Osteocyte (in vitro differentiated cells): ENCODE measurements at regions not wholly inside any gene's neighbourhood (a gene's known extent, or its start where the extent isn't known, plus 50 kb on each side); places are given as distances from the start of the nearest gene placed in this dataset.

Source experiments
- DNase-seq: peaks from one replicate; pipeline ENCODE4 v3.0.0; 2021; ENCODE audit warnings: mixed read lengths; ENCODE audit not compliant: unreplicated experiment; ENCODE audit errors: extremely low spot score
- H3K27ac Mint-ChIP-seq: one replicate; pipeline ENCODE4 v1.8.0; 2021; ENCODE audit warnings: mild to moderate bottlenecking, mixed read lengths; ENCODE audit not compliant: unreplicated experiment
- H3K27me3 Mint-ChIP-seq: one replicate; pipeline ENCODE4 v1.8.0; 2021; ENCODE audit warnings: mixed read lengths; ENCODE audit not compliant: unreplicated experiment
- H3K36me3 Mint-ChIP-seq: one replicate; pipeline ENCODE4 v1.8.0; 2021; ENCODE audit warnings: mixed read lengths; ENCODE audit not compliant: unreplicated experiment
- H3K4me1 Mint-ChIP-seq: one replicate; pipeline ENCODE4 v1.8.0; 2021; ENCODE audit warnings: mixed read lengths; ENCODE audit not compliant: unreplicated experiment
- H3K4me3 Mint-ChIP-seq: one replicate; pipeline ENCODE4 v1.8.0; 2021; ENCODE audit warnings: mild to moderate bottlenecking, moderate library complexity, mixed read lengths; ENCODE audit not compliant: unreplicated experiment
- H3K9me3 Mint-ChIP-seq: one replicate; pipeline ENCODE4 v1.8.0; 2021; ENCODE audit warnings: mixed read lengths; ENCODE audit not compliant: unreplicated experiment
- CTCF ChIP-seq: fragments of 200-600 bp; sonication (generic); IDR thresholded peaks from 2 replicates; pipeline ENCODE4 v1.5.0; 2021; ENCODE audit warnings: antibody characterized with exemption, mild to moderate bottlenecking, moderate library complexity

GRCh38 chr20:12276011-12276673, 358.4 kb downstream of the BTBD3 start:
- Mint-ChIP-seq H3K4me1 (no peaks in the 10 kb centered on the region), H3K4me3 (no peak overlapping the region), H3K36me3 (no peaks in the 10 kb centered on the region), H3K27me3 (no peaks in the 10 kb centered on the region), H3K9me3 (no peaks in the 10 kb centered on the region), H3K27ac (no peak overlapping the region)
- TF ChIP-seq CTCF = no peak
- no peak for DNase-seq

DNA sequence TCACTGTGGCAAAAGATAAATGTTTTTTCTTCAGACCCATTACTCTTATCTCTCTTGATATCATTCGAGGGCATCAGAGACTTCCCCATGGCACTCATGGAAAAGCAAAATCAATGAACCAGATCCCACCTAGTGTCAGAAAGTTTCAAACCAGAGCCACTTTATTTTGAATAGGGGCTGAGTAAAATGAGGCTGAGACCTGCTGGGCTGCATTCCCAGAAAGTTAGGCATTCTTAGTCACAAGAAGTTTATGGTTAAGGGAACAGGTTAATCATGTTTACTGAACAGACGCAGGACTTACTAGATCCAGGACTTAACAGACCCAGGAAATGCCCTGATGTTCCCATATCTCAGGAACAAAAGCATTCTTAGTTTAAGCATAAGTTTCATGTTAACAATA, 369.9 kb downstream of the BTBD3 start:
- H3K27ac Mint-ChIP-seq = no peak overlapping the region
- no peak overlapping the region for H3K4me3 Mint-ChIP-seq
- no peaks in the 10 kb centered on the region for H3K27me3 Mint-ChIP-seq
- DNase-seq = no peak
- no peaks in the 10 kb centered on the region for H3K36me3 Mint-ChIP-seq
- peaks cover 4% of the 10 kb centered on the region for H3K9me3 Mint-ChIP-seq
- no peak for TF ChIP-seq CTCF
- H3K4me1 Mint-ChIP-seq = no peaks in the 10 kb centered on the region

DNA sequence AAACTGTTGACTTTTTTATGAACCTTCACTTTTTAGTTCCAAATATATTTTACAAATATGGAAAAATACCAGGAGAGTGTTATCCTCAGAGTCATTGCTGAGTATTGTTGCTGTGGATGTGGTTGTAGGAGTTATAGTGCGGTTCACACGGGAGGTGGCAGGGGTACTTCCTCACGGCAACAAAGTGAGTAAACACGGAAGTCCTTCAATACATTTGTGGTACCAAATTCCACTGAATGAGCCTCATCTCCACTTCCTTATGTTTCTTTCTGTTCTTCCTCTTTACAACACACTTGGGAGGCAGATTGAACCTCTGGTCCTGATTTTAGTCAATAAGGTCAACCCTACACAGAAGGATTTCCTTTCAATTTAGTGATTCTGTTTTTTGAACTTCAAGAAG, 371.8 kb downstream of the BTBD3 start:
- no peak for TF ChIP-seq CTCF
- Mint-ChIP-seq H3K9me3 (peaks cover 4% of the 10 kb centered on the region), H3K27me3 (no peaks in the 10 kb centered on the region), H3K4me3 (no peak overlapping the region), H3K36me3 (no peaks in the 10 kb centered on the region), H3K4me1 (no peaks in the 10 kb centered on the region), H3K27ac (no peak overlapping the region)
- no peak for DNase-seq

DNA sequence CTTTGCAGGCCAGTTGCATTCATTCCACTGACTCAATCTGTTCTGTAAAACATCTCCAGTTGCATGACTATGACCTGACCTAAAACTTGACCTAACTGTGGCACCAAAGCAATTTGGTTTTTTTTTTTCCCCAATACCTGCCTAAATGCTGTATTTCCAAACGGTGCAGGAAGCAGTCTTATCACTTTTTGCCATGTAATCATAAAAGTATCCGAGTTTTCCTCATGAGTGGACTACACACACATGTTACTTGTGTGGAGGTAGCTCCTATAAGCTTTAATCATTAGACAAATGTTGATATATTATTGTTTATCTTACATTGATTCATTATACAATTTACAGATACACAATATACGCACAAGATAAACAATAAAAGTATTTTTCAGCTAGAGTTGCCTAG, 373.7 kb downstream of the BTBD3 start:
- Mint-ChIP-seq H3K27ac (no peak overlapping the region), H3K27me3 (no peaks in the 10 kb centered on the region), H3K4me1 (no peaks in the 10 kb centered on the region), H3K9me3 (peaks cover 11% of the 10 kb centered on the region), H3K36me3 (no peaks in the 10 kb centered on the region), H3K4me3 (no peak overlapping the region)
- TF ChIP-seq CTCF = no peak
- no peak for DNase-seq

DNA sequence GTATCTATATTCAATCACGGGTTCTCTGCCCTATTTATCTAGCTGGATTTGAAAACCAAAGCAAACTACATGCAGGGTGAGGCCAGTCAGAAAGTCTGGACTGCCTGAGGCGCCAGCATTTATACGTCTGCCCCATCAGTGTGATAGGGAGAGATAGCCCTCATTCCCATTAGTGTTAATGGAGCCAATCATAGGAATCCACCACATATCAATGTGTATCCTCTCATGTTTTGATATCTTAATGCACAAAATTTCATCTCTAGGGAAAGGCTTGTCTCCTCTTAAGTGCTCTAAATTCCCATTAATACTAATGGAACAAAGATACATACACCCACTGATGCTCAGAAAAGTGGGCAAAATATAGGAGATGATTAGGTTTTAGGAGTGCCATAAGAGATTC, 376.2 kb downstream of the BTBD3 start:
- Mint-ChIP-seq H3K4me1 (no peaks in the 10 kb centered on the region), H3K27me3 (no peaks in the 10 kb centered on the region), H3K36me3 (no peaks in the 10 kb centered on the region), H3K27ac (no peak overlapping the region), H3K4me3 (no peak overlapping the region), H3K9me3 (peaks cover 32% of the 10 kb centered on the region)
- TF ChIP-seq CTCF = no peak
- no peak for DNase-seq
